Ovary (tissue), 7 donors: ENCODE measurements at regions not wholly inside any gene's neighbourhood (a gene's known extent, or its start where the extent isn't known, plus 50 kb on each side); places are given as distances from the start of the nearest gene placed in this dataset.

Source experiments
- DNase-seq, 5 donors: peaks; one replicate each; pipeline ENCODE4 v3.0.0-alpha.2; 2019 to 2020
- H3K27ac ChIP-seq, 2 donors: fragments of 200-600 bp; one replicate each; pipeline versions ENCODE4 v1.5.1 to v1.8.0; 2019 to 2022
- H3K27me3 ChIP-seq: fragments of 200-600 bp; one replicate; pipeline ENCODE4 v1.8.0; 2022
- H3K36me3 ChIP-seq: fragments of 200-600 bp; sonication (generic); one replicate; pipeline ENCODE4 v1.5.1; 2019
- H3K4me1 ChIP-seq: one replicate; pipeline ENCODE4 v1.8.1; 2013; ENCODE audit warnings: mild to moderate bottlenecking, moderate library complexity; ENCODE audit not compliant: insufficient read depth
- H3K4me3 ChIP-seq: fragments of 200-600 bp; sonication (generic); one replicate; pipeline ENCODE4 v1.5.1; 2017
- H3K9me3 ChIP-seq, 2 donors: fragments of 200-600 bp in 1 of 2; sonication (generic) in 1 of 2; one replicate each; pipeline versions ENCODE4 v1.5.1 to v1.8.1; 2013 to 2019; ENCODE audit warnings: mild to moderate bottlenecking in 1 of 2, moderate library complexity in 1 of 2
- CTCF ChIP-seq, 3 donors: fragments of 450-650 bp in 2 of 3; fragments of 200-600 bp in 1 of 3; IDR thresholded peaks; one replicate each; pipeline versions ENCODE4 v1.5.1 to v1.8.0; 2016 to 2022; ENCODE audit warnings: antibody characterized with exemption in 3 of 3, mild to moderate bottlenecking in 1 of 3
- EP300 ChIP-seq: sonication (generic); formaldehyde crosslinking; IDR thresholded peaks from one replicate; pipeline ENCODE4 v1.6.1; 2017; ENCODE audit warnings: antibody characterized with exemption
- POLR2A ChIP-seq: fragments of 450-650 bp; IDR thresholded peaks from one replicate; pipeline ENCODE4 v1.6.1; 2017; ENCODE audit warnings: antibody characterized with exemption, mild to moderate bottlenecking, moderate library complexity
- WGBS, 3 donors: extraction: QIAGEN DNeasy Blood & Tissue Kit in 1 of 3; methylation state at CpG; one replicate each; pipeline versions ENCODE4 v1.1.5 to v1.1.7; 2013 to 2017; 5-methylcytosine and 5-hydroxymethylcytosine counted together
- intact Hi-C, 4 donors: fragments of 100-400 bp; cut with DNase I; formaldehyde crosslinking; loops; one replicate each; pipeline versions ENCODE4 v1.11.0 to v1.15.1; 2022 to 2023
- donor health status: DM: no; HTN: no; CAD: no; lungs with moderate emphysema.
- donor health status: DM: no; HTN: no; CAD: no.
- donor health status: Bipolar disorder and iron deficiency.
- donor health status: DM: no; HTN: no; CAD: no.
- donor health status: DM: yes; HTN: yes; CAD: no.

- H3K27ac ChIP-seq = no peak overlapping the region
- DNase-seq = no peak
- no peak for TF ChIP-seq CTCF (IDR thresholded peaks at IDR 0.05)
- TF ChIP-seq EP300 = no peak
- TF ChIP-seq POLR2A = no peak
- intact Hi-C loops = no loop called here
- H3K27me3 ChIP-seq = no peaks in the 10 kb centered on the region
- H3K4me1 ChIP-seq = no peaks in the 10 kb centered on the region
- H3K9me3 ChIP-seq = no peaks in the 10 kb centered on the region
- no peak overlapping the region for H3K4me3 ChIP-seq
- WGBS, 3 donors = 45 to 49% (median 45%) methylated on average over 2 of the region's 2 CpGs
- H3K36me3 ChIP-seq = no peaks in the 10 kb centered on the region
Measured at GRCh38 chr6:98020222-98020621, 737.2 kb upstream of the MMS22L start.

GRCh38 chr6:98024359-98024758 lies 741.3 kb upstream of the MMS22L start:
- Histone ChIP-seq H3K9me3 (no peaks in the 10 kb centered on the region), H3K27me3 (no peaks in the 10 kb centered on the region), H3K27ac (no peak overlapping the region), H3K36me3 (no peaks in the 10 kb centered on the region), H3K4me1 (no peaks in the 10 kb centered on the region), H3K4me3 (no peak overlapping the region)
- intact Hi-C loops = no loop called here
- DNase-seq = no peak
- TF ChIP-seq EP300 = no peak
- no peak for TF ChIP-seq CTCF (IDR thresholded peaks at IDR 0.05)
- TF ChIP-seq POLR2A = no peak
- 74 to 84% (median 81%) methylated on average over 2 of the region's 2 CpGs for WGBS, 3 donors

- H3K4me3 ChIP-seq = no peak overlapping the region
- no peak overlapping the region for H3K27ac ChIP-seq
- 66 to 83% (median 81%) methylated on average over 2 of the region's 2 CpGs for WGBS, 3 donors
- DNase-seq = no peak
- intact Hi-C loops = no loop called here
- no peaks in the 10 kb centered on the region for H3K4me1 ChIP-seq
- H3K36me3 ChIP-seq = no peaks in the 10 kb centered on the region
- no peaks in the 10 kb centered on the region for H3K9me3 ChIP-seq
- no peaks in the 10 kb centered on the region for H3K27me3 ChIP-seq
- TF ChIP-seq CTCF (IDR thresholded peaks at IDR 0.05) (no peak), EP300 (no peak), POLR2A (no peak)
Measured at GRCh38 chr6:98027898-98028297, 744.9 kb upstream of the MMS22L start.

DNA sequence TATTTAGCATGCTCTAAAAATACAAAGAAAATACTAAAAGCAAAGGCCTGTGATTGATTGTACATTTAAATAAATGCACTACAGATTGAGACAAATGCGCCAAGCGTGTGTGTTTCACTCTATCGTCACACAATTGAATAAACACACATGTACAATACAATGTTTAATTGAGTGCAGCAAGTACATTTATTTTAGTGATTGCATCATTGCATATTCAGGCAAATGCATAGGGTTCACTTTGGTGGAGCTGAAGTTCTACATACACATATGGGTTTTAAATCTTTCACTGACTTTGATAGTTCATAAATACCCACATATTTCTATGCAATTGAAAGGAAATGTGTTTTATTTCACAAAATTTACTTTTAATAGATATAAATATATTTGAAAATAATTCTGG lies 750.6 kb upstream of the MMS22L start:
- DNase-seq = no peak
- H3K4me3 ChIP-seq = no peak overlapping the region
- 92 to 95% (median 94%) methylated on average over 3 of the region's 3 CpGs for WGBS, 3 donors
- no peaks in the 10 kb centered on the region for H3K36me3 ChIP-seq
- intact Hi-C loops = no loop called here
- TF ChIP-seq EP300 (no peak), CTCF (IDR thresholded peaks at IDR 0.05) (no peak), POLR2A (no peak)
- H3K27ac ChIP-seq = no peak overlapping the region
- no peaks in the 10 kb centered on the region for H3K27me3 ChIP-seq
- H3K4me1 ChIP-seq = no peaks in the 10 kb centered on the region
- no peaks in the 10 kb centered on the region for H3K9me3 ChIP-seq
